AG08395 (cell line): ENCODE measurements at regions not wholly inside any gene's neighbourhood (a gene's known extent, or its start where the extent isn't known, plus 50 kb on each side); places are given as distances from the start of the nearest gene placed in this dataset.
A peak's percentile ranks its signal among the peaks of the same experiment; 100 is the strongest.

Experiments
- DNase-seq: peaks from one replicate; pipeline ENCODE4 v3.0.0; 2012; ENCODE audit warnings: mixed read lengths, low spot score

- no peak for DNase-seq
Measured at GRCh38 chr1:195562074-195562473, 1046.2 kb downstream of the KCNT2 start.

DNA sequence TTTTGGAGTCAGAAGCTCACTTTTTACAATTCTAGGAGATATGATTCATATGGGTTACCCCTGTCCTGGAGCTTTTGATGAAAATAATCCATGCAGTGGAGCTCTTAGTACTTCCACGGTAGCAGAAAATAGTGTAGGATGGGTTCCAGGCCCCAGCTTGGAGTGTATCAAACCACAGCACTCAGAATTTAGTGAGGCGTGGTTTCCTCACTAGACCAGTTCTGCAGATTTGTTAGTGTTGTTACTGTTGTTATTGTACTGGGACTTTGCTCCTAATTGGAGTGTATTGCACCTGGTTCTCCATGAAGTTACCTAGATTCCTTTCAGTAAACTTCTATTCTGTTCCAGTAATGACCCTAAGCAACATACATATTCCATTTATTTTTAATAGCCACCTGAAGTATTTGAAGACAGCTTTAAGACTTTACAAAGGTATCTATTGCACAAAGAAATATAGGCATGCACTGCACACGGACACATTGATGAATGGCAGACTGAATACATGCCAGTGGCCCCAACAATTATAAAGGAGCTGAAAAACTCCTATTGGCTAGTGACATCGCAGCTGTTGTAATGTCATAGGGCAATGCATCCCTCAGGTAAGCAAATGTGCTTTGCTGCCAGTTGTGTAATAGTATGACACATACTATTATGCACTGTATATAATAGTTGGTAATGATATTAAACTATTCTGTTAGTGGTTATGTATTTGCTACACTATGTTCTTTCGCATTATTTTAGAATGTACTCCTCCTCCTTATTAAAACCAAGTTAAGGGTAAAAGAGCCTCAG, 1058.0 kb downstream of the KCNT2 start:
- no peak for DNase-seq

GRCh38 chr1:195530961-195531360, 1077.3 kb downstream of the KCNT2 start:
- DNase-seq, result no peak

GRCh38 chr1:195529881-195530280, 1078.4 kb downstream of the KCNT2 start:
- no peak for DNase-seq

GRCh38 chr1:195520757-195521156, 1087.5 kb downstream of the KCNT2 start:
- no peak for DNase-seq

GRCh38 chr1:195516036-195516435, 1092.2 kb downstream of the KCNT2 start:
- no peak for DNase-seq

DNA sequence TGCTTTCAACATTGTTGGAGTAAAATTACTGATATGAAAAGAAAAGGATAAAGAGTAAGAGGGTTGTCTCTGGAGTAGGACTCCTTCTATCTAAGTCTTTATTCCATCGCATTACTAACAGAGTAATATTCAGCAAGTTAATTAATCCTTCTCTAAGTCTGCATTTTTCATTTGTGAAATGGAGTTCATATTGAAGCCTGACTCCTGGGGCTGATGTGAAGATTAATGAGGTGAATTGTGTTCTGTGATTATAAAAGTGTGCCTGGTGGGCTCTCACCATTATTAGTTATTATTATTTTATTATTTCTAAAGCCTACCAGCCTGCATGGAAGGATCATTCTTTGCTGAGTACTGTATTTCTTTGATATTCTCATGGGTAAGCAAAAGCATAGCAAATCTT, 1096.7 kb downstream of the KCNT2 start:
- no peak for DNase-seq

DNA sequence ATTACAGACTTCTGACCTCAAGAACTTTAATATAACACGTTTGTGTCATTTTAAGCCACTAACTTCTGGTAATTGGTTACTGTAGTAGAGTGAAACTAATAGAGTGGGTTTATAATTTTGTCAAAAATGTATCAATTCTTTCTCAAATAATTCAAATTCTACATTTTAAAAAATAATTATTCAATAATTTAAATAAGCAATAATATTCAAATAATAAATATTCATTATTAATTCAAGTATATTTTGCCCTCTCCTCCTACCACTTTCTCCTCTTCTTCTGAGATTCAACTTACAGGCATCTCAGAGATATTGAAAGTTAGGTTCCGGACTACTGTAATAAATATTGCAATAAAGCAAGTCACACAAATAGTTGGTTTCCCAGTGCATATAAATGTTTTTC, 1107.1 kb downstream of the KCNT2 start:
- DNase-seq, result no peak

DNA sequence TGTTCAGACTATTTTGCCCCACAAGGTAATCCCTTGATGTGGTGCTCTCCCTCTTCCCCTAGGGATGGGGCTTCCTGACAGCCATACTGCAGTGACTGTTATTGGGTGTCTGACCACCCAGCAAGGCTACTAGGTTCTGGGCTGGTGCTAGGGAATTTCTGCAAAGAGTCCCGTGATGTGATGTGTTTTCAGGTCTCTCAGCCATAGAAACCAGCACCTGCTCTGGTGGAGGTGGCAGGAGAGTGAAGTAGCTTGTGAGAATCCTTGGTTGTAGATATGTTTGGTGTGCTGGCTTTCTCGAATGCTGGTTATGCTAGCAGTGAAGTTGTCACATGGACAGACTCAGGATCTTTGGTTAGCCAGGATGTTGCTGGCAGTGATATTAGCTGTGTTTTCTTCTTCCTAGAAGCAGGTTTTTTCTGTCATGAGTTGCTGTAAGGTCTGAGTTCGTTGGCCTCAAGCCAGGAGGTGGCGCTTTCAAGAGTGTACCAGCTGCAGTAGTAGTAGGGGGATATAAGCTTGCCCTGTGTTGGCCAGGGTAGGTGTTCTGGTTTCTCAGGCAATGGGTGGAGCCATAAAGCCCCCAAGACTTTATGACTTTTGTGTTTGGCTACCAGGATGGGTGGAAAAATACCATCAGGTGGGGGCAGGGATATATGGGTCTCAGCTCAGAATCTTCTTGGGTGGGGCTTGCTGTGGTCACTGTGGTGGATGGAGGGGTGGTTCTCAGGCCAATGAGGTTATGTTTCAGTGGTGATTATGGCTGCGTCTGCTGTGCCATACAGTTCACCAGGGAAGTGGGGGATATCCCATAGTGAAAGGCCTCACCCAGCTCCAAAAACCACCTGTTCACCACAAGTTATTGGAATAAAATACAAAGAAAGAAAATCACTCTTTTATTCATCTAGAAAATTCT, 1112.3 kb downstream of the KCNT2 start:
- DNase-seq, result no peak

DNA sequence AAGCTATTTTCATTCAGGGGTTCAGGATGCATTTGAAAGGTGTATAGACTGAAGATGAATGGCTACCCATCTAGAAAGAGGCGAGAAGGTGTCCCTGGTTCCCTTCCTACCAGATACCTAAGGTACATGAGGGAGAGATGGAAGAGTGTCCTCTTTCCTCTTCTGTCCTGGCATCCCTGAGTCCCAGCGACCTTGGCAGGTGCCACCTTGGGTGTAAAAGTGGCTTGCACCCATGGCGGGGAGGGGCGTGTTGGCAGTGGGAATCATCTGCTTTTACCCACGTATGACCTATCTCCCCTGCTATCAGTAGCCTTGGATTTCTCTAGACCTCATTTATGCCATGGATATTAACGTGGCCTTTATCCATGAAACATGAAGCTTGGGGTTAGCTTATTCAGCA, 1126.1 kb downstream of the KCNT2 start:
- no peak for DNase-seq

DNA sequence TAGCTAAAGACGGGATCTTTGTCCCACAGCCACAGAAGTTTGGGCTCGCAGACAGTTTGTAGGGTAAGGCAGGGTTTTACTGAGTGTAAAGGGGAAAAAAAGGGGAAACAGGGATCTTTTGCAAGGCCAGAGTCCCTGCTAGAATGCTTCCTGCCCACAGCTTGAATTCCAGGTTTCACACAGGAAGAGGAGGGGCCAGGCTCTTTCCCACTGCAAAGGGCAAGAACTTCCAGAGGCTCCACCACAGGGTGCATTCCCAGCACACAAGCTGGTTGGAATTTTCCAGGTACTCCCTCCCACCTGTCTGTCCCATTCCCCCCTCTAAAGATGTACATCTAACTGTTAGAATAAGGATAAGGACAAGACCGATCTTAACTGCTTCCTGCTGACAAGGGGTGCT, 1126.9 kb downstream of the KCNT2 start:
- DNase-seq, result no peak

- DNase-seq, result no peak
Measured at GRCh38 chr1:195475568-195475967, 1132.7 kb downstream of the KCNT2 start.

DNA sequence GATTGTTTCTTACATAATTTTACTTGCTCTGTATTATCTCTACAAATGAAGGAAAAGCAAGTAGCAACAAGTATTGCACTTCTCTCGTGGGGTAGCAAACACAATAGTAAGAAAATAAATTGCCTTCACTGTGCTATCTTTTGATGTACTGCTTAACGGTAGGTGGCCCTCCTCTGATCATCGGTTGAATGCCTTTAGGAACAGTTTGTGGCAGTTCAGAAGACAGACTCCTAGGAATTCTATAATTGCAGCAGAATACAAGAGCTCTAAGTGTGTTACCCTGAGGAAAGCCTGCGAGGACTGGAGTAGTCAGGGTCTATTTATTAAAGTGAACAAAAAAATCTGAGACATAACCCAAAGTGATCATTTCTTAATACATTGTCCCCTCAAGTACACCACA, 1135.9 kb downstream of the KCNT2 start:
- DNase-seq, result no peak

- no peak for DNase-seq
Measured at GRCh38 chr1:195466639-195467038, 1141.6 kb downstream of the KCNT2 start.

GRCh38 chr1:195462646-195463045, 1145.6 kb downstream of the KCNT2 start:
- peak; percentile 39 for DNase-seq

- no peak for DNase-seq
Measured at GRCh38 chr1:195462152-195462551, 1146.1 kb downstream of the KCNT2 start.

DNA sequence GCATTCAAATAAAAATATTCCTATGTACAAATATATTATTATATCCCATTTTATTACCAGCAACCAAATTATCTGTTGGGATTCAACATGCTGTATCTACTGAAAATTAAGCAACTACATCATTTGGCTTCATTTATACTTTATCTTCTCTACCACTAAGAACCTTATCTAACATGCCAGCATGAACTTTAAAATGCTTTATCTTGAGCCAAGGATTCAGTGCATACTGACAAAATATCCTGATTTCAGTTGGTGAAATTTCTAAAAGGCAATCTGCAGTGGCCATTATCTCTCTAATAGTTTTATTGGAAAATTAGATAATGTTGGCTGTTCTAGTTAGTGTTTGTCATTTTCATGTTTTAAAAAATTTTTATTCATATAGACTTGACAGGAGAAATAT, 1149.9 kb downstream of the KCNT2 start:
- no peak for DNase-seq

GRCh38 chr1:195450794-195451193, 1157.4 kb downstream of the KCNT2 start:
- DNase-seq, result no peak

DNA sequence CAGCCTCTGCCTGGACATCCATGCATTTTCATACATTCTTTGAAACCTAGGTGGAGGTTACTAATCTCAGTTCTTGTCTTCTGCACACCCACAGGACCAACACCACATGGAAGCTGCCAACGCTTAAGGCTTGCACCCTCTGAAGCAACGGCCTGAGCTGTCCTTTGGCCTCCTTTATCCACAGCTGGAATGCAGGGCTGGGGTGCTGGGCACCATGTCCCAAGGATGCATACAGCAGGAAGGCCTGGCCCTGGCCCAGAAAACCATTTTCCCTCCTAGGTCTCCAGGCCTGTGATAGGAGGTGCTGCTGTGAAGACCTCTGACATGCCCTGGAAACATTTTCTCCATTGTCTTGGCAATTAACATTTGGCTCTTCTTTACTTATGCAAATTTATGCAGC, 1168.6 kb downstream of the KCNT2 start:
- DNase-seq, result no peak

DNA sequence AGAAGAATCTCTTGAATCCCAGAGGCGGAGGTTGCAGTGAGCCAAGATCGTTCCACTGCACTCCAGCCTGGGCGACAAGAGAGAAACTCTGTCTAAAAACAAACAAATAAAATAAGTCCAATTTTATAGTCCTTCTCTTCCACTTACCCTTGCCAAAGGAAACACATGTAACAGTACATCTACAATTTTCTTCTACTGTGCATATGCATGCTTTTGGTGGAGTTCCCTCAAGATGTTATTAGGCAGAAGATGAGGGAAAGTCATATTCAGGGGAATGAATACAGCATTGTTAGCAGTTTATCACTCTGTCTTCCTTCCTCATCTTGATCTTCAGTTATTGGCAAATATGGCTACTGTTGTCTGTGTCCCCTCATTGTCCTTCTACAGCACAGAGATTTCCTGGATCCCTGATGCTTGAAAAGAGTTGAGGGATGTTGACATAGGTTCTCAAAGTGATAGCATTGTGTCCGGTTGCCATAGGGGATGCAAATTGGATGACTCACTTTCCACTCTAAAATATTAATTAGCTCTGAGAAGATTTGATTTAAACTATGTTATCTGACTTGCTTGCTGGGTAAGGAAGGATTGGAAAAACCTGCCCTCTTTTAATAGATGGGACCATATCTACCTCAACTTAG, 1173.6 kb downstream of the KCNT2 start:
- DNase-seq, result no peak

- DNase-seq, result no peak
Measured at GRCh38 chr1:195430826-195431225, 1177.4 kb downstream of the KCNT2 start.

DNA sequence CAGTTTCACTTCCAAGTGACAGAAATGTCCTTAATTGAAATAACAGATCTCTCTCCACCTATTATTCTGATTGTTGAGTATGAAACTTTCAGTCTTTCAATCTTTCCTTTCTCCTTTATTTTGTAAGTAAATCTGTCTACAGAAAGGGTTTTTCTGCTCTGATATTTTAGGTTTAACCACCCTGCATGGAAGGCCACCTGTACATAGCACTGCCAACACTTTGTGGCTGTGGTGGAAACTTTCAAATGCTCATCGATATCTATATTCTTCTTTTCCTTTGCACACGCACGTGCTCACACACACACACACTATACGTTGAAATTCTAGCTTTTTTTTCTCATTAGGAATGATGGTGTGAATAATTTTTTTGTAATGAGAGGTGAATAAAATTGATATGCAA, 1179.3 kb downstream of the KCNT2 start:
- DNase-seq, result no peak

DNA sequence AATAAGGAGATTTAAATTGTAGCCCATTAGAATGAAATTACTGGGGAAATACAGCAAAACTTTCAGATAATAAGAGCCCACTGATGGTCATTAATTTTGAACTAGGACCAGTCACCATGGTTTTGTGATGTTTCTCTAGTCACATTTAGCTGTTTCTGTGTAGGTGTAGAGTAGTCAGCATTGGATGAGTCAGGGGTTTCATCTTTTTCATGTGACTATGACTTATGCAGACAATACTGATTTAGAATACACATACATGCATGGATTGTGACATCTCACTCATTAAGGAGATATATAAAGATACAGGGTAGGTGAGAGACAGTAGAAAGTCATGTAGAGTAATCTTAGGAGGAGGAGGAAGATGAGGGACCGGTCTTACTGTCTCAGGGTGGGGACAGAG, 1192.7 kb downstream of the KCNT2 start:
- DNase-seq, result no peak
